Gastrocnemius medialis (tissue), 4 donors: ENCODE measurements at regions not wholly inside any gene's neighbourhood (a gene's known extent, or its start where the extent isn't known, plus 50 kb on each side); places are given as distances from the start of the nearest gene placed in this dataset.

ENCODE experiments used
- ATAC-seq, 2 donors: fragments of 150-250 bp; one replicate each; pipeline ENCODE4 v1.9.1; 2016
- DNase-seq, 2 donors: peaks; one replicate each; pipeline ENCODE4 v3.0.0-alpha.2; 2019
- H3K27ac ChIP-seq, 4 donors: fragments of 200-600 bp; sonication (generic); 1 replicate in 1 of 4; 2 replicates in 3 of 4; pipeline ENCODE4 v1.5.1; 2016 to 2018; ENCODE audit warnings: mild to moderate bottlenecking in 2 of 4, moderate library complexity in 1 of 4
- H3K27me3 ChIP-seq, 3 donors: fragments of 200-600 bp; sonication (generic) in 2 of 3; 1 replicate in 1 of 3; 2 replicates in 2 of 3; pipeline versions ENCODE4 v1.5.1 to v1.6.0; 2016 to 2019; ENCODE audit warnings: mild to moderate bottlenecking in 1 of 3, moderate library complexity in 1 of 3
- H3K36me3 ChIP-seq, 2 donors: fragments of 200-600 bp; sonication (generic) in 1 of 2; one replicate each; pipeline ENCODE4 v1.5.1; 2017 to 2018
- H3K4me1 ChIP-seq, 2 donors: fragments of 200-600 bp; sonication (generic) in 1 of 2; one replicate each; pipeline ENCODE4 v1.5.1; 2016 to 2017; ENCODE audit warnings: mild to moderate bottlenecking in 2 of 2
- H3K4me3 ChIP-seq, 4 donors: fragments of 200-600 bp; sonication (generic) in 3 of 4; 1 replicate in 1 of 4; 2 replicates in 3 of 4; pipeline ENCODE4 v1.5.1; 2016 to 2019; ENCODE audit warnings: mild to moderate bottlenecking in 2 of 4
- H3K9me3 ChIP-seq, 3 donors: fragments of 200-600 bp; sonication (generic) in 2 of 3; 1 replicate in 1 of 3; 2 replicates in 2 of 3; pipeline ENCODE4 v1.5.1; 2016 to 2019
- CTCF ChIP-seq, 5 experiments: fragments of 450-650 bp in 3 of 5; fragments of 200-600 bp in 2 of 5; sonication (generic) in 2 of 5; IDR thresholded peaks in 4 of 5; conservative IDR thresholded peaks in 1 of 5; 1 replicate in 4 of 5; 2 replicates in 1 of 5; pipeline ENCODE4 v1.5.1; 2016 to 2019; ENCODE audit warnings: antibody characterized with exemption in 5 of 5, mild to moderate bottlenecking in 3 of 5, moderate library complexity in 3 of 5
- POLR2A ChIP-seq, 2 donors: fragments of 450-650 bp; IDR thresholded peaks; one replicate each; pipeline ENCODE4 v1.6.1; 2017; ENCODE audit warnings: antibody characterized with exemption in 2 of 2, mild to moderate bottlenecking in 2 of 2, moderate library complexity in 2 of 2
- in situ Hi-C, 4 donors: fragments of 200-750 bp; cut with MboI; loops; one replicate each; pipeline versions ENCODE4 v1.15.0 to v1.8.0; 2017; ENCODE audit warnings: low sequenced_read_pairs in 4 of 4
- intact Hi-C: fragments of 100-400 bp; cut with DNase I; formaldehyde crosslinking; loops from one replicate; pipeline ENCODE4 v1.15.1; 2023; ENCODE audit warnings: low total_unique reads

GRCh38 chr14:85308531-85309300, 221.2 kb upstream of the FLRT2 start:
- H3K4me3 ChIP-seq: no peak overlapping the region
- no peak for DNase-seq
- TF ChIP-seq CTCF (IDR thresholded peaks at IDR 0.05 in 4 of 5, conservative IDR thresholded peaks at IDR 0.05 in 1 of 5) (no peak), POLR2A (IDR thresholded peaks at IDR 0.05) (no peak)
- no peaks in the 10 kb centered on the region for H3K36me3 ChIP-seq
- no peaks in the 10 kb centered on the region for H3K4me1 ChIP-seq
- H3K27ac ChIP-seq: no peak overlapping the region
- in situ Hi-C loops (no loop called here), intact Hi-C loops (no loop called here)
- H3K27me3 ChIP-seq: no peaks in the 10 kb centered on the region
- ATAC-seq: no peak
- H3K9me3 ChIP-seq: no peaks in the 10 kb centered on the region

DNA sequence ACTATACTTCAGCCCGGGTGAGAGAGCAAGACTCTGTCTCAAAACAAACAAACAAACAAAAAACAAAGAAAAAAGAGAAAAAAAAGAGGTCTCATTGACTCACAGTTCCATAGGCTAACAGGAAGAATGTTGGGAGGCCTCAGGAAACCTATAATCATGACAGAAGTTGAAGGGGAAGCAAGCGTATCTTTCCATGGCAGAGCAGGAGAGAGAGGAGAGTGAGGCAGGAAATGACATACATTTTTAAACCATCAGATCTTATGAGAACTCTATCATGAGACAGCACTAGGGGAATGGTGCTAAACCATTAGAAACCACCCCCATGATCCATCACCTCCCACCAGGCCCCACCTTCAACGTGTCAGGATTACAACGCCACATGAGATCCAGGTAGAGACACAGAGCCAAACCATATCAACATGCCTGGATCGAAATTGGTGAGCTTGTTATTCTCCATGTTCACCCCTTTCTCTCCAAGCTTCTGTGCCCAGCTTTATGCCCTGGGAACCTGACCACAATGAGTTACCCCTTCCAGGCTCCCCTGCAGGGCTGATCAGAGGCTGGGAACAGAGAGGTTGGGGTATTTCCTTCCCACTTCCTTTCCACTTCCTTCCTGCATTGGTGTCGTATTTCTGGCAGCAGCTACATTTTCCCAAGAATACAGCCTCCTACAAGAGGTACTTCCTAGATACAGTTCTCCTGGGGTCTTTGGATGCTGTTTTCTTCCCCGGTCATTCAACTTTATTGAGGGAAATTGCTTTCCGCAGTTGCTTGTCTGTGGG, 219.3 kb upstream of the FLRT2 start:
- no peak for TF ChIP-seq POLR2A (IDR thresholded peaks at IDR 0.05)
- no peak for TF ChIP-seq CTCF (IDR thresholded peaks at IDR 0.05 in 4 of 5, conservative IDR thresholded peaks at IDR 0.05 in 1 of 5)
- Histone ChIP-seq H3K4me1 (no peaks in the 10 kb centered on the region), H3K9me3 (no peaks in the 10 kb centered on the region), H3K4me3 (no peak overlapping the region), H3K36me3 (no peaks in the 10 kb centered on the region), H3K27me3 (no peaks in the 10 kb centered on the region), H3K27ac (no peak overlapping the region)
- DNase-seq: no peak
- in situ Hi-C loops (no loop called here), intact Hi-C loops (no loop called here)
- no peak for ATAC-seq

DNA sequence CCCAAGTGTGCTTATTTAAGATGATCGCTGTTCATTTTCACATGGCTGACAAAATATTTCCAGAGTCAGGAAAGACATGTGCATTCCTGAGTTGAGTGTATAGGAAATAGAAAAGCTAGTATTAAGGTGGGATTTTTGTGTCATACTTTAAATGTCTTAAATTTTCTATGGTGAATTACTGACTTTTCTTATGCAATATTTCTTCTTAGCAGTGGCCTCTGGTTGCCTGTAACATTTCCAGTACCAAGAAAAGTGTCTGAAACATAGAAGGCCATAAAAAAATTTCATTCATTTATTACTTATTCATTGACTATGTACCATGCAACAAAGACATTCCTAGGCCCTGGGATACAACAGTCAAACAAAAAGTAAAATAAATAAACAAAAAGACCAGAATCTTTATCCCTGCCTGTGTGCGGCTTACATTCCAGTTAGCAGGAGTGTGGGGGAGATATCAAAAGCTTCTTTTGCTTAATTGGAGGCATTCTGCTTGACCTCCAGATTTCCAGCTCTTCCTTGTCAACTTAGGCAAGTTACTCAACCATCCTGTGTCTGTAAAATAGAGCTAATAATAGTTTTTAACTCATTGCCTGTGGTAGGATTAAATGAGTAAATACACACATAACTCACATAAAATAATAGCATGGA, 216.3 kb upstream of the FLRT2 start:
- no peak for DNase-seq
- TF ChIP-seq POLR2A (IDR thresholded peaks at IDR 0.05) (no peak), CTCF (IDR thresholded peaks at IDR 0.05 in 4 of 5, conservative IDR thresholded peaks at IDR 0.05 in 1 of 5) (no peak)
- no peak overlapping the region for H3K27ac ChIP-seq
- H3K4me1 ChIP-seq: no peaks in the 10 kb centered on the region
- ATAC-seq: no peak
- intact Hi-C loops (no loop called here), in situ Hi-C loops (no loop called here)
- H3K4me3 ChIP-seq: no peak overlapping the region
- no peaks in the 10 kb centered on the region for H3K9me3 ChIP-seq
- no peaks in the 10 kb centered on the region for H3K36me3 ChIP-seq
- no peaks in the 10 kb centered on the region for H3K27me3 ChIP-seq

GRCh38 chr14:85315290-85315689, 214.7 kb upstream of the FLRT2 start:
- H3K9me3 ChIP-seq: no peaks in the 10 kb centered on the region
- H3K4me3 ChIP-seq: no peak overlapping the region
- H3K27me3 ChIP-seq: no peaks in the 10 kb centered on the region
- TF ChIP-seq CTCF (IDR thresholded peaks at IDR 0.05 in 4 of 5, conservative IDR thresholded peaks at IDR 0.05 in 1 of 5): no peak
- no peak for TF ChIP-seq POLR2A (IDR thresholded peaks at IDR 0.05)
- H3K4me1 ChIP-seq: no peaks in the 10 kb centered on the region
- no peak for ATAC-seq
- DNase-seq: no peak
- intact Hi-C loops: no loop called here
- no peaks in the 10 kb centered on the region for H3K36me3 ChIP-seq
- no peak overlapping the region for H3K27ac ChIP-seq
- in situ Hi-C loops: no loop called here
